HEK293 (cell line): ENCODE measurements at regions not wholly inside any gene's neighbourhood (a gene's known extent, or its start where the extent isn't known, plus 50 kb on each side); places are given as distances from the start of the nearest gene placed in this dataset.

Experiments
- CTCF ChIP-seq: fragments of 450-650 bp; formaldehyde crosslinking; IDR thresholded peaks from 2 replicates; pipeline ENCODE4 v1.5.1; 2016; ENCODE audit warnings: missing biosample characterization, missing genetic modification characterization
- KLF1 ChIP-seq: fragments of 450-650 bp; formaldehyde crosslinking; IDR thresholded peaks from 2 replicates; pipeline ENCODE4 v1.5.1; 2016; ENCODE audit warnings: missing biosample characterization, missing genetic modification characterization
- SALL2 ChIP-seq: fragments of 450-650 bp; formaldehyde crosslinking; IDR thresholded peaks from 2 replicates; pipeline ENCODE4 v1.5.0; 2017; ENCODE audit warnings: missing biosample characterization, mild to moderate bottlenecking, missing genetic modification characterization, borderline replicate concordance
- SCRT1 ChIP-seq: fragments of 450-650 bp; formaldehyde crosslinking; IDR thresholded peaks from 2 replicates; pipeline ENCODE4 v1.5.1; 2016; ENCODE audit warnings: missing biosample characterization, missing genetic modification characterization, borderline replicate concordance
- ZBTB8A ChIP-seq: fragments of 450-650 bp; formaldehyde crosslinking; IDR thresholded peaks from 2 replicates; pipeline ENCODE4 v1.5.1; 2016; ENCODE audit warnings: missing biosample characterization, missing genetic modification characterization
- ZFP3 ChIP-seq: fragments of 450-650 bp; formaldehyde crosslinking; IDR thresholded peaks from 2 replicates; pipeline ENCODE4 v1.5.1; 2016; ENCODE audit warnings: low read depth, missing biosample characterization, missing genetic modification characterization
- ZNF138 ChIP-seq: fragments of 450-650 bp; formaldehyde crosslinking; IDR thresholded peaks from 2 replicates; pipeline ENCODE4 v1.5.1; 2016; ENCODE audit warnings: missing biosample characterization, missing genetic modification characterization, borderline replicate concordance
- ZNF2 ChIP-seq: fragments of 450-650 bp; formaldehyde crosslinking; IDR thresholded peaks from 2 replicates; pipeline ENCODE4 v1.5.1; 2016; ENCODE audit warnings: missing biosample characterization, missing genetic modification characterization
- TF ChIP-seq, protein P1 (sequence below): fragments of 450-650 bp; formaldehyde crosslinking; conservative IDR thresholded peaks from 2 replicates; pipeline ENCODE4 v1.5.1; 2016; ENCODE audit warnings: low read depth, missing biosample characterization, missing genetic modification characterization
- TF ChIP-seq, protein P2 (sequence below): fragments of 450-650 bp; formaldehyde crosslinking; IDR thresholded peaks from 2 replicates; pipeline ENCODE4 v1.5.1; 2016; ENCODE audit warnings: missing biosample characterization, missing genetic modification characterization, low read depth

- TF ChIP-seq ZBTB8A (tag by site-specific recombination) = no peak
- no peak for TF ChIP-seq ZFP3 (tag by site-specific recombination)
- TF ChIP-seq ZNF2 (tag by site-specific recombination) = no peak
- TF ChIP-seq, protein P1, sequence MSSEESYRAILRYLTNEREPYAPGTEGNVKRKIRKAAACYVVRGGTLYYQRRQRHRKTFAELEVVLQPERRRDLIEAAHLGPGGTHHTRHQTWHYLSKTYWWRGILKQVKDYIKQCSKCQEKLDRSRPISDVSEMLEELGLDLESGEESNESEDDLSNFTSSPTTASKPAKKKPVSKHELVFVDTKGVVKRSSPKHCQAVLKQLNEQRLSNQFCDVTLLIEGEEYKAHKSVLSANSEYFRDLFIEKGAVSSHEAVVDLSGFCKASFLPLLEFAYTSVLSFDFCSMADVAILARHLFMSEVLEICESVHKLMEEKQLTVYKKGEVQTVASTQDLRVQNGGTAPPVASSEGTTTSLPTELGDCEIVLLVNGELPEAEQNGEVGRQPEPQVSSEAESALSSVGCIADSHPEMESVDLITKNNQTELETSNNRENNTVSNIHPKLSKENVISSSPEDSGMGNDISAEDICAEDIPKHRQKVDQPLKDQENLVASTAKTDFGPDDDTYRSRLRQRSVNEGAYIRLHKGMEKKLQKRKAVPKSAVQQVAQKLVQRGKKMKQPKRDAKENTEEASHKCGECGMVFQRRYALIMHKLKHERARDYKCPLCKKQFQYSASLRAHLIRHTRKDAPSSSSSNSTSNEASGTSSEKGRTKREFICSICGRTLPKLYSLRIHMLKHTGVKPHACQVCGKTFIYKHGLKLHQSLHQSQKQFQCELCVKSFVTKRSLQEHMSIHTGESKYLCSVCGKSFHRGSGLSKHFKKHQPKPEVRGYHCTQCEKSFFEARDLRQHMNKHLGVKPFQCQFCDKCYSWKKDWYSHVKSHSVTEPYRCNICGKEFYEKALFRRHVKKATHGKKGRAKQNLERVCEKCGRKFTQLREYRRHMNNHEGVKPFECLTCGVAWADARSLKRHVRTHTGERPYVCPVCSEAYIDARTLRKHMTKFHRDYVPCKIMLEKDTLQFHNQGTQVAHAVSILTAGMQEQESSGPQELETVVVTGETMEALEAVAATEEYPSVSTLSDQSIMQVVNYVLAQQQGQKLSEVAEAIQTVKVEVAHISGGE (tag by site-specific recombination) = no peak
- no peak for TF ChIP-seq KLF1 (tag by site-specific recombination)
- TF ChIP-seq SCRT1 (tag by site-specific recombination) = no peak
- TF ChIP-seq SALL2 (tag by site-specific recombination) = no peak
- TF ChIP-seq, protein P2, sequence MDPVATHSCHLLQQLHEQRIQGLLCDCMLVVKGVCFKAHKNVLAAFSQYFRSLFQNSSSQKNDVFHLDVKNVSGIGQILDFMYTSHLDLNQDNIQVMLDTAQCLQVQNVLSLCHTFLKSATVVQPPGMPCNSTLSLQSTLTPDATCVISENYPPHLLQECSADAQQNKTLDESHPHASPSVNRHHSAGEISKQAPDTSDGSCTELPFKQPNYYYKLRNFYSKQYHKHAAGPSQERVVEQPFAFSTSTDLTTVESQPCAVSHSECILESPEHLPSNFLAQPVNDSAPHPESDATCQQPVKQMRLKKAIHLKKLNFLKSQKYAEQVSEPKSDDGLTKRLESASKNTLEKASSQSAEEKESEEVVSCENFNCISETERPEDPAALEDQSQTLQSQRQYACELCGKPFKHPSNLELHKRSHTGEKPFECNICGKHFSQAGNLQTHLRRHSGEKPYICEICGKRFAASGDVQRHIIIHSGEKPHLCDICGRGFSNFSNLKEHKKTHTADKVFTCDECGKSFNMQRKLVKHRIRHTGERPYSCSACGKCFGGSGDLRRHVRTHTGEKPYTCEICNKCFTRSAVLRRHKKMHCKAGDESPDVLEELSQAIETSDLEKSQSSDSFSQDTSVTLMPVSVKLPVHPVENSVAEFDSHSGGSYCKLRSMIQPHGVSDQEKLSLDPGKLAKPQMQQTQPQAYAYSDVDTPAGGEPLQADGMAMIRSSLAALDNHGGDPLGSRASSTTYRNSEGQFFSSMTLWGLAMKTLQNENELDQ (tag by site-specific recombination) = no peak
- TF ChIP-seq ZNF138 (tag by site-specific recombination) = no peak
- no peak for TF ChIP-seq CTCF (tag by site-specific recombination)
Measured at GRCh38 chrX:94418065-94418464, 744.1 kb downstream of the FAM133A start.
